ENCODE measurements at regions not wholly inside any gene's neighbourhood (a gene's known extent, or its start where the extent isn't known, plus 50 kb on each side); places are given as distances from the start of the nearest gene placed in this dataset.

- TF ChIP-seq POLR2A (IDR thresholded peaks at IDR 0.05), result no peak
- no peak for TF ChIP-seq CTCF (IDR thresholded peaks at IDR 0.05)
Observed at GRCh38 chr2:198968545-198968944, 489.2 kb downstream of the SATB2 start.
